HG03159 (cell line): ENCODE measurements at regions not wholly inside any gene's neighbourhood (a gene's known extent, or its start where the extent isn't known, plus 50 kb on each side); places are given as distances from the start of the nearest gene placed in this dataset.

Source experiments
- ATAC-seq: cut with Tn5 transposase; IDR thresholded peaks from one replicate; pipeline ENCODE4 v1.9.1; 2021; ENCODE audit warnings: mild to moderate bottlenecking, moderate library complexity; ENCODE audit not compliant: unreplicated experiment

DNA sequence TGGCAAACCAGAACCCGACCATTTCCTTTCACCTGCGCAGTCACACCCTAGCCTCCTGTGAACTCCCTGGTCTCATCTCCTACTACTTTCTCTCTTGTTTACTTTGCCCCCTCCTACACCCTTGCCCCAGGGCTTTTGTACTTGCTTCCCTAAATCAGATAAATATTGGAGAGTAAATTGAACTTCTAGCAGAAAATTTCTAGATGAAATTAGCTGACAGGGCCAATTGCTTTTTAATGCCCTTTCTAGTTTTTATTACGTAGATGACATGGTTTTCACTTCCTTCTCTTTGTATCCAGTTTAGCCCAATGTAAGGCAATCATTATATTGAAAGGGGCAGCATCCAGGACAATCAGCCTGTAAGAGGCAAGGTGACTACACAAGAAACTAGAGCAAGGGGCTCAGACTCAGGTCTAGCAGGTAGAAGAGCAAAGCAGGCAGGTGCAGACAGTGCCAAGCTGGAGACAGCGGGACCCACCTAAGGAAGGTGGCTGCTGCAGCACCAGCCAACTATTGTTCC lies 56.2 kb upstream of the TOPAZ1 start:
- ATAC-seq = no peak

GRCh38 chr3:44186111-44186672 lies 55.5 kb upstream of the TOPAZ1 start:
- ATAC-seq = no peak

- no peak for ATAC-seq
These were observed 55.0 kb upstream of the TOPAZ1 start for GRCh38 chr3:44186712-44187111.
